Upper lobe of left lung (tissue), 6 donors: ENCODE measurements at regions not wholly inside any gene's neighbourhood (a gene's known extent, or its start where the extent isn't known, plus 50 kb on each side); places are given as distances from the start of the nearest gene placed in this dataset.

ENCODE experiments used
- ATAC-seq, 2 donors: fragments of 200-7000 bp; cut with Tn5 transposase; one replicate each; pipeline ENCODE4 v1.9.1; 2022; ENCODE audit warnings: mild to moderate bottlenecking in 2 of 2, moderate library complexity in 2 of 2; ENCODE audit not compliant: low FRiP score in 2 of 2
- DNase-seq, 2 donors: peaks; one replicate each; pipeline ENCODE4 v3.0.0-alpha.2; 2019 to 2020
- H3K27ac ChIP-seq, 4 donors: fragments of 200-600 bp; sonication (generic); one replicate each; pipeline ENCODE4 v1.5.1; 2016 to 2019
- H3K27me3 ChIP-seq, 4 donors: fragments of 200-600 bp; sonication (generic); one replicate each; pipeline ENCODE4 v1.5.1; 2017 to 2019
- H3K36me3 ChIP-seq, 4 donors: fragments of 200-600 bp; sonication (generic); one replicate each; pipeline ENCODE4 v1.5.1; 2016 to 2019
- H3K4me1 ChIP-seq, 4 donors: fragments of 200-600 bp; sonication (generic); one replicate each; pipeline ENCODE4 v1.5.1; 2018 to 2019
- H3K4me3 ChIP-seq, 4 donors: fragments of 200-600 bp; sonication (generic); one replicate each; pipeline ENCODE4 v1.5.1; 2017 to 2019; ENCODE audit warnings: mild to moderate bottlenecking in 2 of 4, moderate library complexity in 1 of 4
- H3K9me3 ChIP-seq, 4 donors: fragments of 200-600 bp; sonication (generic); one replicate each; pipeline ENCODE4 v1.5.1; 2018 to 2019
- CTCF ChIP-seq, 6 experiments: fragments of 450-650 bp in 4 of 6; fragments of 200-600 bp in 2 of 6; sonication (generic) in 2 of 6; IDR thresholded peaks; one replicate each; pipeline ENCODE4 v1.5.1; 2016 to 2019; ENCODE audit warnings: antibody characterized with exemption in 6 of 6
- EP300 ChIP-seq, 4 donors: sonication (generic); formaldehyde crosslinking; IDR thresholded peaks; one replicate each; pipeline ENCODE4 v1.5.1; 2017; ENCODE audit warnings: antibody characterized with exemption in 4 of 4, control low read depth in 2 of 4
- POLR2A ChIP-seq, 4 donors: fragments of 450-650 bp; IDR thresholded peaks; one replicate each; pipeline ENCODE4 v1.5.1; 2016 to 2017; ENCODE audit warnings: antibody characterized with exemption in 4 of 4, mild to moderate bottlenecking in 2 of 4
- POLR2AphosphoS5 ChIP-seq, 2 donors: sonication (generic); formaldehyde crosslinking; IDR thresholded peaks; one replicate each; pipeline ENCODE4 v1.5.1; 2017; ENCODE audit warnings: antibody characterized with exemption in 2 of 2
- WGBS, 2 donors: methylation state at CpG; one replicate each; pipeline ENCODE4 v1.1.5; 2017 to 2018; 5-methylcytosine and 5-hydroxymethylcytosine counted together
- donor health status: DM: no; HTN: no; CAD: no; lungs with moderate emphysema.
- donor health status: DM: no; HTN: yes; CAD: no; lungs with severe emphysema.

- H3K4me3 ChIP-seq: no peak overlapping the region
- ATAC-seq (no peak), DNase-seq (no peak)
- no peaks in the 10 kb centered on the region for H3K9me3 ChIP-seq
- TF ChIP-seq CTCF (IDR thresholded peaks at IDR 0.05) (no peak), EP300 (IDR thresholded peaks at IDR 0.05) (no peak), POLR2AphosphoS5 (IDR thresholded peaks at IDR 0.05) (no peak), POLR2A (IDR thresholded peaks at IDR 0.05) (no peak)
- H3K27ac ChIP-seq: no peak overlapping the region
- H3K4me1 ChIP-seq: no peaks in the 10 kb centered on the region
- WGBS, 2 donors: 51 to 64% methylated on average over 2 of the region's 2 CpGs
- no peaks in the 10 kb centered on the region for H3K27me3 ChIP-seq
- no peaks in the 10 kb centered on the region for H3K36me3 ChIP-seq
Observed at GRCh38 chr4:104549736-104550135, 55.0 kb upstream of the CXXC4 start.

DNA sequence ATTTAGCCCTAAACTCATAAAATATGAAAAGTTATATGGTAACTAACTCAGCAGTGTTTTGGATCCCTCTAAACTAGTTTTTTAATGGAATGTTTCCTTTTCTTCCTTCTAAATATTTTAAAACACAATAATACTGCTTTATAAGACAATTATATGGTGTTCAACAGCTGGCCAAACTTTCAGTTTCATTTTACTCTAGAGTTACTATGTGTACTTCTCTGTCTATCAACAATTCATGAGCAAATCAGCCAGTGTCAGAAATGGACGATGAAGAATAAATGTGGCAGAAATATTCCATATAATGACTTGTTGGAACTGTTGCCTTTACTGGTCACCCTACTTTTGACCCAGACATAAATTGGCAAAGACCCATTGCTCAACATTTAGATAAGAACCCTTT lies 64.8 kb upstream of the CXXC4 start:
- no peak overlapping the region for H3K4me3 ChIP-seq
- 69 to 71% methylated on average over 1 of the region's 1 CpG for WGBS, 2 donors
- no peak for ATAC-seq

DNA sequence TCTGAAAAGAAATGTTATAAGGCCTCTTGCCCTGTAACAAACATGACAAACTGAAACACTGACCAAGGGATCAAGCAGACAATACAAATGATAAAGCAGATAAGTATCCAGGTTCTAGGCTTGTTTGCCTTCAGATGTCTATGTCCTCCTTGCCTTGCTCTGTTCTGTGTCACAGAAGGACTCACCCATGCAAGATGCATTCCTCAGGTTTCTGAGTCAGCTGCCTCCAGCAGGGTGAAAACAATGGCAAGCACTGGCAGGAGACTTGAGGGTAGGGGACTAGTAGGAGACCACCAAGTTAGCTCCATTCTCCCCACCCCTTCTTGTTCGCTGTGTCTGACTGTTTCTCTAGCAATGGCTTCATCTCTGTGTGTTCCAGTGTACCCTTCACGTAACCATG lies 76.6 kb upstream of the CXXC4 start:
- 88 to 90% methylated on average over 2 of the region's 2 CpGs for WGBS, 2 donors
- TF ChIP-seq CTCF (IDR thresholded peaks at IDR 0.05) (no peak), POLR2A (IDR thresholded peaks at IDR 0.05) (no peak), EP300 (IDR thresholded peaks at IDR 0.05) (no peak), POLR2AphosphoS5 (IDR thresholded peaks at IDR 0.05) (no peak)

More for the DNA sequence above, 64.8 kb upstream of the CXXC4 start:
- H3K9me3 ChIP-seq: no peaks in the 10 kb centered on the region
- TF ChIP-seq EP300 (IDR thresholded peaks at IDR 0.05) (no peak), POLR2A (IDR thresholded peaks at IDR 0.05) (no peak), POLR2AphosphoS5 (IDR thresholded peaks at IDR 0.05) (no peak), CTCF (IDR thresholded peaks at IDR 0.05) (no peak)
- DNase-seq: no peak
- H3K27ac ChIP-seq: no peak overlapping the region
- H3K27me3 ChIP-seq: no peaks in the 10 kb centered on the region
- H3K36me3 ChIP-seq: no peaks in the 10 kb centered on the region
- no peaks in the 10 kb centered on the region for H3K4me1 ChIP-seq

GRCh38 chr4:104574371-104574770 lies 79.7 kb upstream of the CXXC4 start:
- Histone ChIP-seq H3K4me3 (no peak overlapping the region), H3K4me1 (peaks cover 0 to 4% (median 0%) of the 10 kb centered on the region in 4 donors), H3K9me3 (no peaks in the 10 kb centered on the region), H3K27me3 (no peaks in the 10 kb centered on the region), H3K36me3 (no peaks in the 10 kb centered on the region), H3K27ac (no peak overlapping the region)
- peak in 1 of 2 donors; percentile 40 for ATAC-seq
- 59% methylated on average over 4 of the region's 4 CpGs for WGBS, 2 donors
- DNase-seq: no peak
- TF ChIP-seq POLR2A (IDR thresholded peaks at IDR 0.05): no peak
- no peak for TF ChIP-seq CTCF (IDR thresholded peaks at IDR 0.05)
- TF ChIP-seq POLR2AphosphoS5 (IDR thresholded peaks at IDR 0.05): no peak
- TF ChIP-seq EP300 (IDR thresholded peaks at IDR 0.05): no peak

More for the DNA sequence above, 76.6 kb upstream of the CXXC4 start:
- Histone ChIP-seq H3K27me3 (no peaks in the 10 kb centered on the region), H3K4me3 (no peak overlapping the region), H3K27ac (no peak overlapping the region), H3K9me3 (no peaks in the 10 kb centered on the region), H3K4me1 (peaks cover 0 to 4% (median 0%) of the 10 kb centered on the region in 4 donors), H3K36me3 (no peaks in the 10 kb centered on the region)
- ATAC-seq: no peak
- DNase-seq: no peak

DNA sequence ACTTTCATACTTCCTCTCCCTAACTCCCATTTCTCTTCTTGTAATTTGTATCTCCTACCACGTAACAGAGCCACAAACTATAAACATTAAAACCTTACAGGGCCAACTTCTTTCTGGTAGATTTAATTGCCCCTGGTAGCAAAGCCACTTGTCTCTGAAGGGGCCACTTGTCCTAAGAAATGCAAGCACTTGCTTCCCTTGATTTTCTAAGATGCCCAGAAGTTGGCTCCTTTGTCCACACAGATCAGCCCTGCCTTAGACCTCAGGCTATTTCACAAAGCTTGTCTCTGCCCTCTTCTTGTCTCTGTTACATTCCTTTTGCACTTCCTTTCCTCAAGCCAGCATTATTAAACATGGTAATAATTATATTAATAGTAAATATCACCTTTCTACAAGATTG lies 80.6 kb upstream of the CXXC4 start:
- no peak overlapping the region for H3K27ac ChIP-seq
- H3K4me1 ChIP-seq: peaks cover 0 to 4% (median 0%) of the 10 kb centered on the region in 4 donors
- ATAC-seq (no peak), DNase-seq (peak in 1 of 2 donors; percentile 64)
- H3K4me3 ChIP-seq: no peak overlapping the region
- H3K27me3 ChIP-seq: no peaks in the 10 kb centered on the region
- TF ChIP-seq EP300 (IDR thresholded peaks at IDR 0.05) (no peak), POLR2A (IDR thresholded peaks at IDR 0.05) (no peak), CTCF (IDR thresholded peaks at IDR 0.05) (no peak), POLR2AphosphoS5 (IDR thresholded peaks at IDR 0.05) (no peak)
- 39 to 50% methylated on average over 1 of the region's 1 CpG for WGBS, 2 donors
- no peaks in the 10 kb centered on the region for H3K36me3 ChIP-seq
- H3K9me3 ChIP-seq: no peaks in the 10 kb centered on the region
